Stimulated activated naive CD8-positive, alpha-beta T cell treated with anti-CD3 and anti-CD28 coated beads, Interleukin-15, Interleukin-2, amounts not matched to agents 100 U/mL and 50 U/mL, for 24 hours (primary cell): ENCODE measurements at regions not wholly inside any gene's neighbourhood (a gene's known extent, or its start where the extent isn't known, plus 50 kb on each side); places are given as distances from the start of the nearest gene placed in this dataset.
"Not testable (repeated sequence)": the region's sequence is repeated elsewhere in the genome, so short reads cannot be mapped to it uniquely, and the experiment has no call there.

ENCODE experiments used
- ATAC-seq: fragments of 150-1000 bp; cut with Tn5 transposase; one replicate; pipeline ENCODE4 v1.10.0; 2021
- DNase-seq: peaks from one replicate; pipeline ENCODE4 v3.0.0; 2021

- ATAC-seq (no peak), DNase-seq (no peak)
These were observed 63.8 kb upstream of the CHORDC1 start for GRCh38 chr11:90286640-90287039.

GRCh38 chr11:90284171-90284570 lies 61.3 kb upstream of the CHORDC1 start:
- ATAC-seq, result no peak
- no peak for DNase-seq

GRCh38 chr11:90282551-90283071 lies 59.8 kb upstream of the CHORDC1 start:
- ATAC-seq, DNase-seq: not testable (repeated sequence)

- ATAC-seq (no peak), DNase-seq (no peak)
These were observed 51.5 kb upstream of the CHORDC1 start for GRCh38 chr11:90274362-90274761.
